Transverse colon (tissue), 4 donors: ENCODE measurements at regions not wholly inside any gene's neighbourhood (a gene's known extent, or its start where the extent isn't known, plus 50 kb on each side); places are given as distances from the start of the nearest gene placed in this dataset.

Experiments
- DNase-seq: peaks from one replicate; pipeline ENCODE4 v3.0.0-alpha.2; 2019
- H3K27ac ChIP-seq, 4 donors: fragments of 200-600 bp; sonication (generic); 2 replicates each; pipeline ENCODE4 v1.5.1; 2016 to 2018; ENCODE audit warnings: inconsistent platforms in 4 of 4
- H3K27me3 ChIP-seq: fragments of 200-600 bp; sonication (generic); 2 replicates; pipeline ENCODE4 v1.5.1; 2017; ENCODE audit warnings: inconsistent platforms
- H3K36me3 ChIP-seq, 4 donors: fragments of 200-600 bp; sonication (generic); 2 replicates each; pipeline ENCODE4 v1.5.1; 2017 to 2019; ENCODE audit warnings: inconsistent platforms in 4 of 4
- H3K4me1 ChIP-seq, 4 donors: fragments of 200-600 bp; sonication (generic); 2 replicates each; pipeline ENCODE4 v1.5.1; 2017 to 2020; ENCODE audit warnings: inconsistent platforms in 4 of 4
- H3K4me3 ChIP-seq, 4 donors: fragments of 200-600 bp; sonication (generic); 1 replicate in 1 of 4; 2 replicates in 3 of 4; pipeline versions ENCODE4 v1.5.1 to v1.6.1; 2017 to 2019; ENCODE audit warnings: inconsistent platforms in 4 of 4
- H3K9me3 ChIP-seq, 2 donors: fragments of 200-600 bp; sonication (generic); 2 replicates each; pipeline ENCODE4 v1.5.1; 2017 to 2019; ENCODE audit warnings: inconsistent platforms in 2 of 2
- EP300 ChIP-seq: sonication (generic); formaldehyde crosslinking; IDR thresholded peaks from one replicate; pipeline ENCODE4 v1.6.1; 2017; ENCODE audit warnings: antibody characterized with exemption, low read depth
- POLR2A ChIP-seq: fragments of 450-650 bp; IDR thresholded peaks from one replicate; pipeline ENCODE4 v1.6.1; 2016; ENCODE audit warnings: antibody characterized with exemption, mild to moderate bottlenecking, moderate library complexity
- POLR2AphosphoS5 ChIP-seq, 3 donors: sonication (generic); formaldehyde crosslinking; IDR thresholded peaks; one replicate each; pipeline ENCODE4 v1.6.1; 2016; ENCODE audit warnings: antibody characterized with exemption in 3 of 3
- WGBS, 2 donors: methylation state at CpG; one replicate each; pipeline ENCODE4 v1.1.5; 2018; ENCODE audit warnings: low coverage in 1 of 2; 5-methylcytosine and 5-hydroxymethylcytosine counted together
- in situ Hi-C, 4 donors: fragments of 200-750 bp; cut with MboI; loops; one replicate each; pipeline versions ENCODE4 v1.15.0 to v1.15.1; 2017; ENCODE audit warnings: low sequenced_read_pairs in 3 of 4, low pct_ligation_motif_present in 1 of 4, low pct_unique_long_range_greater_than_20kb in 1 of 4
- intact Hi-C: fragments of 100-400 bp; cut with DNase I; formaldehyde crosslinking; loops from one replicate; pipeline ENCODE4 v1.15.1; 2023; ENCODE audit warnings: low total_unique reads
- TF ChIP-seq, protein P1 (sequence below), 5 experiments: fragments of 200-600 bp in 3 of 5; fragments of 450-650 bp in 2 of 5; sonication (generic) in 3 of 5; IDR thresholded peaks; 1 replicate in 2 of 5; 2 replicates in 3 of 5; pipeline ENCODE4 v1.5.1; 2016 to 2017; ENCODE audit warnings: antibody characterized with exemption in 5 of 5, inconsistent platforms in 3 of 5, mild to moderate bottlenecking in 2 of 5, moderate library complexity in 1 of 5

DNA sequence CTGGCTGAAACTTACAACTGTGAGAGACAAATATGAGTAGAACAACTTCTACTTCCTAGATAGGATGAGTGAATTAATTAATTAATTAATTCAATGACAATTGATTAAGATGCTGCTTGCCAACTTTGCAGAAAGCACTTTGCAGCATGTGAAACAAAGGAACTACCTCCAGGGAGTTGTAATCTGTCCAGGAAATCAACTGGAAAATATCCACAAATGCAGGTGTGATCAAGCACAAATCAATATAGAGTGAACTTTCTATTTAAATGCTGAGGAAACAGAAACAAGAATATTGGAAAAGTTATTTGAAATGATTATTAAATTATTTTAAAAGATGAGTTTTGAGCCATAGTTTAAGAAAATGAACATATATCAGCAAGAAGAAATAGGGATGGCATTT lies 163.9 kb upstream of the ARID2 start:
- Histone ChIP-seq H3K36me3 (no peaks in the 10 kb centered on the region), H3K27me3 (no peaks in the 10 kb centered on the region), H3K4me3 (no peak overlapping the region), H3K9me3 (no peaks in the 10 kb centered on the region), H3K4me1 (no peaks in the 10 kb centered on the region), H3K27ac (no peak overlapping the region)
- TF ChIP-seq POLR2AphosphoS5 (IDR thresholded peaks at IDR 0.05) (no peak), EP300 (no peak), POLR2A (no peak)
- TF ChIP-seq, protein P1, sequence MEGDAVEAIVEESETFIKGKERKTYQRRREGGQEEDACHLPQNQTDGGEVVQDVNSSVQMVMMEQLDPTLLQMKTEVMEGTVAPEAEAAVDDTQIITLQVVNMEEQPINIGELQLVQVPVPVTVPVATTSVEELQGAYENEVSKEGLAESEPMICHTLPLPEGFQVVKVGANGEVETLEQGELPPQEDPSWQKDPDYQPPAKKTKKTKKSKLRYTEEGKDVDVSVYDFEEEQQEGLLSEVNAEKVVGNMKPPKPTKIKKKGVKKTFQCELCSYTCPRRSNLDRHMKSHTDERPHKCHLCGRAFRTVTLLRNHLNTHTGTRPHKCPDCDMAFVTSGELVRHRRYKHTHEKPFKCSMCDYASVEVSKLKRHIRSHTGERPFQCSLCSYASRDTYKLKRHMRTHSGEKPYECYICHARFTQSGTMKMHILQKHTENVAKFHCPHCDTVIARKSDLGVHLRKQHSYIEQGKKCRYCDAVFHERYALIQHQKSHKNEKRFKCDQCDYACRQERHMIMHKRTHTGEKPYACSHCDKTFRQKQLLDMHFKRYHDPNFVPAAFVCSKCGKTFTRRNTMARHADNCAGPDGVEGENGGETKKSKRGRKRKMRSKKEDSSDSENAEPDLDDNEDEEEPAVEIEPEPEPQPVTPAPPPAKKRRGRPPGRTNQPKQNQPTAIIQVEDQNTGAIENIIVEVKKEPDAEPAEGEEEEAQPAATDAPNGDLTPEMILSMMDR (IDR thresholded peaks at IDR 0.05), result no peak
- DNase-seq, result no peak
- intact Hi-C loops, result no loop called here
- in situ Hi-C loops, result loop anchor here in 1 of 4 donors (25.0 kb wide), 1 partner anchor 147 kb away; no protein-coding TSS in a partner anchor

DNA sequence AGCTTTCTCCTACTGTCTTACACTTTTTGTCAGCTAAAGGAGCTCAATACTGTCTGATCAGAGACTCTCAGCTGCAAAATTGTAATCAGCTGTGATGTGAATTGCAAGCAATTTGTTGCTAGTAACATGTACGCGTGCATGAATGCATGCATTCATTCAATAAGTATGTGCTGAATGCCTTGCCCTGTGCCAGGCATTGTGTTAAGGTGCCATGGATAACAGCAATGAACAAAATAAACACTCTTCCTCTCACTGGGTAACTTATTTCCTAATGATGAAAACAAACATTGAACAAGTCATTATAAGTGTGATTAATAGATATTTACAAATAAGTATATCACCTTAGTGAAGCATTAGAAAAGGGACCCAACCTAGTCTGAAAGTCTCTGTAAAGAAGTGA lies 163.2 kb upstream of the ARID2 start:
- Histone ChIP-seq H3K9me3 (no peaks in the 10 kb centered on the region), H3K4me3 (no peak overlapping the region), H3K27me3 (no peaks in the 10 kb centered on the region), H3K36me3 (no peaks in the 10 kb centered on the region), H3K4me1 (no peaks in the 10 kb centered on the region), H3K27ac (no peak overlapping the region)
- no peak for TF ChIP-seq EP300
- 94% methylated on average over 2 of the region's 2 CpGs; no CpG with 5 or more reads in 1 of the 2 donors for WGBS, 2 donors
- no peak for DNase-seq
- intact Hi-C loops (no loop called here), in situ Hi-C loops (loop anchor here in 1 of 4 donors (25.0 kb wide), 1 partner anchor 146 kb away; no protein-coding TSS in a partner anchor)

DNA sequence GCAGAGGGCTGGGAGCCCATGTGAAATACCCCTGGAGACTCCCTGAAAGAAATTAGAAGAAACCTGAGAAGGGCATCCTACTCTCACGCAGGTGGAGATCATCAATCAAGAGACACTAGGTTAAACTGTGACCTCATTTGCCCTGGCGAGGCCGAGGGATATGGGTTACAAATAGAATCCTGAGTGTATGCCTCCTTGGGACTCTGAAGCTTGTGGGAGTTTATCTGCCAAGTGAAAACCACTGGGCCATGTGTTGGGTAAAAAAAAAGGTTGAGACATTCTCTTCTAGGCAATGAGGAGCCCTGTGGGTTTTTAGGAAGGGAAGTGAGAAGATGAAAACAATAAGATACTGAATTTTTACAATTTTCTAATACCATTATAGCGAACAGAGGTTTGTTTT lies 160.7 kb upstream of the ARID2 start:
- Histone ChIP-seq H3K4me1 (peaks cover 0 to 11% (median 0%) of the 10 kb centered on the region in 4 donors), H3K36me3 (no peaks in the 10 kb centered on the region), H3K4me3 (no peak overlapping the region), H3K27me3 (no peaks in the 10 kb centered on the region), H3K27ac (no peak overlapping the region), H3K9me3 (no peaks in the 10 kb centered on the region)
- no peak for DNase-seq
- TF ChIP-seq EP300, result no peak
- TF ChIP-seq, protein P1 (IDR thresholded peaks at IDR 0.05), result no peak
- TF ChIP-seq POLR2A, result no peak
- no peak for TF ChIP-seq POLR2AphosphoS5 (IDR thresholded peaks at IDR 0.05)
- in situ Hi-C loops, result loop anchor here in 1 of 4 donors (25.0 kb wide), 1 partner anchor 143 kb away; no protein-coding TSS in a partner anchor
- intact Hi-C loops, result no loop called here
- 71 to 86% methylated on average over 1 to 4 of the region's 4 CpGs for WGBS, 2 donors

DNA sequence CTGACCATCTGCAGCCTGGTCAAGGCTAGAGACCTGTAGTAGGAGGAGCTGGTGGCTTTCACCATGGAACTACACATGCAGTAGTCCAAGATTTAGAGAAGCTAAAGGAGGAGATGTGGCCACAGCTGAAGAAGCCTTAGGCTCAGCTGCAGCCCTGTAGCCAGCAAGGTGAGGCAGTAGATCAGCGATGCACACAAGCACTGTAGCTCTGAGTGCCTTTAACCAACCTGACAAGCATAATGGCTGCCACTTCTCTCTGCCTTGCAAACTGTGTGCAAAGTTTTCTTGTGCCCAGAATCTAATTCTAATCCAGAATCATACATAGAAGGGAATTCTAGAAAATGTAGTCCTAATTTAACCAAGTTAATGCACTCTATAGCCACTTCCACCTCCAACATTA lies 159.0 kb upstream of the ARID2 start:
- no peak overlapping the region for H3K4me3 ChIP-seq
- 100% methylated on average over 1 of the region's 1 CpG; no CpG with 5 or more reads in 1 of the 2 donors for WGBS, 2 donors
- in situ Hi-C loops (loop anchor here in 1 of 4 donors (25.0 kb wide), 1 partner anchor 142 kb away; no protein-coding TSS in a partner anchor), intact Hi-C loops (no loop called here)
- DNase-seq, result no peak
- TF ChIP-seq, protein P1 (IDR thresholded peaks at IDR 0.05), result no peak
- TF ChIP-seq POLR2A, result no peak
- no peak for TF ChIP-seq POLR2AphosphoS5 (IDR thresholded peaks at IDR 0.05)
- H3K27me3 ChIP-seq, result no peaks in the 10 kb centered on the region
- peaks cover 0 to 11% (median 0%) of the 10 kb centered on the region in 4 donors for H3K4me1 ChIP-seq
- no peak overlapping the region for H3K27ac ChIP-seq
- H3K36me3 ChIP-seq, result no peaks in the 10 kb centered on the region
- H3K9me3 ChIP-seq, result no peaks in the 10 kb centered on the region

DNA sequence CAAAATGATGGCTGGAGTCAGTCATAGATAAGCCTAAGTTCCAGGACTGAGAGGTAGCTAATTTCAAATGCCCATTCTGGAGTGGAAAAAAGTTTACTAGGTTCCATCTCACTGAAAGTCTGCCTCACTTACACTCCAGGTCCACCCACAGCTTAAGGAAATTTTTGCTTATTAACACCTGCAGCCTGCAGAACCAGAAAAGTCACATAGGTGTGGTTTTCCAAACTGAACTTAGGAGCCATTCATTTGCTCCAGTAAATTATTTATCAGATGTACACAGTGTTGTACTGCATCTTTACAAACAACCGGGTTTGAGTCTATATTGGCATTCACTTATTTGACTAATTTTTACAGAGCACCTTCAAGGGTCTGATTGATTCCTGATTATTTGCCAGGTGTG lies 157.4 kb upstream of the ARID2 start:
- TF ChIP-seq POLR2AphosphoS5 (IDR thresholded peaks at IDR 0.05), result no peak
- TF ChIP-seq POLR2A, result no peak
- no peak for TF ChIP-seq EP300
- TF ChIP-seq, protein P1 (IDR thresholded peaks at IDR 0.05), result no peak
- WGBS, 2 donors, result 41 to 55% methylated on average over 1 of the region's 1 CpG
- peak; percentile 28 for DNase-seq
- Histone ChIP-seq H3K4me1 (peaks cover 0 to 11% (median 0%) of the 10 kb centered on the region in 4 donors), H3K36me3 (no peaks in the 10 kb centered on the region), H3K27ac (peak overlapping the region in 1 of 4 donors; percentile 37), H3K4me3 (no peak overlapping the region), H3K9me3 (no peaks in the 10 kb centered on the region), H3K27me3 (no peaks in the 10 kb centered on the region)
- in situ Hi-C loops (loop anchor here in 1 of 4 donors (25.0 kb wide), 1 partner anchor 140 kb away; no protein-coding TSS in a partner anchor), intact Hi-C loops (no loop called here)
